HG02763 (cell line): ENCODE measurements at regions not wholly inside any gene's neighbourhood (a gene's known extent, or its start where the extent isn't known, plus 50 kb on each side); places are given as distances from the start of the nearest gene placed in this dataset.
"Not testable (repeated sequence)": the region's sequence is repeated elsewhere in the genome, so short reads cannot be mapped to it uniquely, and the experiment has no call there.

Experiments used
- ATAC-seq: cut with Tn5 transposase; IDR thresholded peaks from one replicate; pipeline ENCODE4 v1.9.1; 2021; ENCODE audit warnings: mild to moderate bottlenecking, moderate library complexity; ENCODE audit not compliant: unreplicated experiment

DNA sequence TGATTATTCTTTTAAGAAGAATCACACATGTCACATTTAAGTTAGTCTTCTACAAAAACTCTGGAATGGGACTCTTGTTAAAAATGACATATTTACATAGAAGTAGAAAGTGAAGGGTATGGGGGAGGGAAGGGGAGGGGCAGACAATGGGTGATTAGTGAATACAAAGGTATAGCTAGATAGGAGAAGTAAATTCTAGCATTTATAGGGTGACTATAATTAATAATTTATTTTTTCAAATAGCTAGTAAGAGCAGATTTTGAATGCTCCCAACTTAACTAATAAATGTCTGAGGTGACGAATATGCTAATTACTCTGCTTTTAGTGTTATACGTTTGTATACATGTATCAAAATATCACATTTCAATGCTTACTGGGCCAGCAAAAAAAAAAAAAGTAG lies 59.4 kb downstream of the BLTP3B start:
- no peak for ATAC-seq

DNA sequence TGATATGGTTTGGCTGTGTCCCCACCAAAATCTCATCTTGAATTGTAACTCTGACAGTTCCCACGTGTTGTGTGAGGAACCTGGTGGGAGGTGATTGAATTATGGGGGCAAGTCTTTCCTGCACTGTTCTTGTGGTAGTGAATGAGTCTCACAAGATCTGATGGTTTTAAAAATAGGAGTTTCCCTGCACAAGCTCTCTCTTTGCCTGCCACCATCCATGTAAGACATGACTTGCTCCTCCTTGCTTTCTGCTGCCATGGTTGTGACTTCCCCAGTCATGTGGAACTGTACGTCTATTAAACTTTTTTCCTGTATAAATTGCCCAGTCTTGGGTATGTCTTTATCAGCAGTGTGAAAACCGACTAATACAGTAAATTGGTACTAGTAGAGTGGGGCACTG lies 63.9 kb downstream of the BLTP3B start:
- ATAC-seq: not testable (repeated sequence)

DNA sequence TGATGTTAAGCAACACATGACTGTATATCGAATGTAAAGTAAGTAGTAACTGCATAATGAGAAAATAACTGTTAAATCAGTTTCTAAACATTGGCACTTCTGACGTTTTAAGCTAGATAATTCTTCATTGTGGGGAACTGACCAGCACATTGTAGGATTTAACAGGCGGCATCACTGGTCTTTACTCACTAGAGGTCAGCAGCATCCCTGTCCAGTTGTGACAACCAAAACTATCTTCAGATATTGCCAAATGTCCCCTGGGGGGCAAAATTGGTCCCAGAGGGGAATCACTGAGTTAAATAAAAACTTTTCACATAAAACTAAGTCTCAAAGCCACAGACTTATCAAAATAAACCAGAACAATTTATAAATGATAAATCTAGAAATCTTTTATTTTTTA lies 65.3 kb downstream of the BLTP3B start:
- ATAC-seq: no peak

DNA sequence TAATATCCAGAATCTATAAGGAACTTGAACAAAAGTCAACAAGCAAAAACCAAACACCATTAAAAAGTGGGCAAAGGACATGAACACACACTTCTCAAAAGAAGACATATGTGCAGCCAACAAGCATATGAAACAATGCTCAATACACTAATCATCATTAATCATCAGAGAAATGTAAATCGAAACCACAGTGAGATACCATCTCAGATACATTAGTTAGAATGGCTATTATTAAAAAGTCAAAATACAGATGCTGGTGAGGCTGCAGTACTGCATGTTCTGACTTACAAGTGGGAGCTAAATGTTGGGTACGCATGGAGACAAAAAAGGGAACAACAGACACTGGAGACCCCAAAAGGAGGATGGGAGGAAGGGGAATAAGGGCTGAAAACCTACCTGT lies 67.1 kb downstream of the BLTP3B start:
- no peak for ATAC-seq

DNA sequence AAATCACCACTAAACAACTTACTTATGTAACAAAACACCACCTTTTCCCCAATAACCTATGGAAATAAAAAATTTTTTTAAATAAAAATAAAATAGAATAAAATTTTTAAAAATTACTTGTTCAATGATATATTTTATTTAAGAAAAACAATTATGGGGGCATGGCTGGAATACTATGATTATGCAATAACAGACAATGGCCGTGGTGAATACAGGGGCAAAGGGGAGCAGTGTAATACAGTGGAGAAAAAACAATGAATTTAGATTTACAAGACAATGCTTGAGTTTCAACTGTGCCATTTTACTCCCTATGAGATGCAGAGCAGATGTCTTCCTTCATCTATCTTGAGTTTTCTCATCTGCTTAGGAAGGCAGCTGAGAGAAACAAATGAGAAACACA lies 72.9 kb downstream of the BLTP3B start:
- no peak for ATAC-seq

DNA sequence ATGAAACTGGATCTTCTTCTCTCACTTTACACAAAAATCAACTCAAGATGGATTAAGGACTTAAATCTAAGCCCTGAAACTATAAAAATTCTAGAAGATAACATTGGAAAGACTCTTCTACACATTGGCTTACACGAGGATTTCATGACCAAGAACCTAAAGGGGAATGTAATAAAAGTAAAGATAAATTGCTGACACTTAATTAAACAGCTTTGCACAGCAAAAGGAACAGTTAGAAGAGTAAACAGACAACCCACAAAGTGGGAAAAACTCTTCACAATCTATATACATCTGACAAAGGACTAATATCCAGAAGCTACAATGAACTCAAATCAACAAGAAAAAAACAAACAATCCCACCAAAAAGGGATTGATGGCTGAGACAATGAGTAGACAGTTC lies 74.4 kb downstream of the BLTP3B start:
- ATAC-seq: no peak

DNA sequence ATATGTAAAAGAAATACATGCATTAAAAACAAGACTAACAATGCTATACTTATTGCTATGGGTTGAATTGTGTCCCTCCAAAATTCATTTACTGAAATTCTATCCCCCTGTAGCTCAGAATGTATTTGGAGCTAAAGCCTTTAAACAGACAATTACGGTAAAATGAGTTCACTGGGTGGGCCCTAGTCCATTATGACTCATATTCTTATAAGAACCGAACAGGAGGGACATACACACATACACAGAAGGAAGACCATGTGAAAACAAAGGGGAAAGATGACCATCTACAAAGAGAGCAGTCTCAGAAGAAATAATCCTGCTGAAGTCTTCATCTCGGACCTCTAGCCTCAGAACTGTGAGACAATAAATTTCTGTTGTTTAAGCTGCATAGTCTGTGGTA lies 77.1 kb upstream of the ANKS1B start:
- ATAC-seq: no peak

DNA sequence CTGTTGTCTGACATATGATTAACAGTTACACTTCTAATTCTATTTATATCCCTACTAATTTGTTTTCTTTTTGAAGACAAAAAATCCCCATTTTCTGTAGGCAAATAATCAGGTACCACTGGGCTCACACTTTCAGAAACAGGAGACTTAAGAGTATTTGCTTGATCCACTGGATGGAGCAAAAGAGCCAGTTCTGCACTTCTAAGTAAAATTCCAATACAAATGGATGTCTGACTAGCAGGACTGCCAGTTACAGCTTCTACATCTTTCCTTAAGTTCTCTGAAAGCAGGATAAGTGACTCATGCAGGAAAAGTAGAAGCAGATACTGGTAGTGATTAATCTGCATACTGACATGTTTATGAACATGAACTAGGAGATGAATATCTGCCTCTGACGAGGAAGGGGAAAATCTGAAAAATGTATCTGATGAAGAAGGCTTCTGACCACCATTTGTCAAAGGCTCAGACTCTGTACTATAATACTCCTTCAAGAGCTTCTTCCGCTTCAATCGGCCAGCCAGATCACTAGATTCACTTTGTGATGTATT lies 73.8 kb upstream of the ANKS1B start:
- peak; percentile 81 for ATAC-seq

DNA sequence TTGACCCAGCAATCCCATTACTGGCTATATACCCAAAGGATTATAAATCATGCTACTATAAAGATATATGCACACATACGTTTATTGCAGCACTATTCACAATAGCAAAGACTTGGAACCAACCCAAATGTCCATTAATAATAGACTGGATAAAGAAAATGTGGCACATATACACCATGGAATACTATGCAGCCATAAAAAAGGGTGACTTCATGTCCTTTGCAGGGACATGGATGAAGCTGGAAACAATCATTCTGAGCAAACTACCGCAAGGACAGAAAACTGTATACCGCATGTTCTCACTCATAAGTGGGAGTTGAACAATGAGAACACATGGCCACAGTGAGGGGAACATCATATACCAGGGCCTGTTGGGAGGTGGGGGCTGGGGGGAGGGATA lies 61.5 kb upstream of the ANKS1B start:
- not testable (repeated sequence) for ATAC-seq

DNA sequence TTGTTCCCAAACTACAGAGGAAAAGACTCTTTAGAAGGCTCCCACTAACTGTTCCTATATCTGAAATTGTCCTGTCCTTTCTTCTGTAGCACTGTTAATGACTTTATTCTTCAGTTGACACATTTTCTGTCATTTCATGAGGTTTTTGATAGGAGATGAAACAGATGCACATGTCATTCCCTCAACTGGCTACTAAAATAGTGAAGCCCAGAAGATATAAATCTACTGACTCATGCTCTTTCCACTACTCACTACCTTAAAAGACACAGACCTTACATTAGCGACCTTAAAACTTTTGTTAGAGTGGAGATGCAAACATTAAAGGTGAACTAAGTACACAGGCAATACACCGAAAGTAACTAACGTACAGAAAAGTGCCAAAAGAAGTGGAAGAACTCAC lies 59.5 kb upstream of the ANKS1B start:
- no peak for ATAC-seq

DNA sequence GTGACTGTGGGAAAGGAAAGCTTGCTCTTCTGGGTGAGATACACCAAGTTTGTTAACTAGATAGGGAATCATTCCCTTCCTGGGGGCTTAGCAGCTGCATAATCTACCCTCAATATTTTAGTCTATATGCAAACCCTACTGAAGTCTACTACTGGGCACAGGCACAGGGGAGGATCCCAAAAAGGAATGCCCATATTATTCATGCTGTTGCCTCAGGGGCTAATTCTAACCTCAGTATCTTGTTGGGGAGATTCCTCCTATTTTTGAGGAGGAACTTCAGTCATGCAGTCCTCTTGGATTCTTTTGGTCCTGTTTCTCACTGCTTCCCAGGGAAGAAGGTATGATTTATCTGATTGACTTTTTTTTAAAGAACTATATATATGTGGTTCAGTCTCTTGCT lies 58.9 kb upstream of the ANKS1B start:
- no peak for ATAC-seq
